Breast epithelium (tissue), 3 donors: ENCODE measurements at regions not wholly inside any gene's neighbourhood (a gene's known extent, or its start where the extent isn't known, plus 50 kb on each side); places are given as distances from the start of the nearest gene placed in this dataset.

Source experiments
- CTCF ChIP-seq, 3 donors: fragments of 450-650 bp; IDR thresholded peaks; one replicate each; pipeline ENCODE4 v1.5.1; 2016 to 2017; ENCODE audit warnings: antibody characterized with exemption in 3 of 3, mild to moderate bottlenecking in 3 of 3, moderate library complexity in 3 of 3
- POLR2A ChIP-seq: fragments of 450-650 bp; IDR thresholded peaks from one replicate; pipeline ENCODE4 v1.6.1; 2016; ENCODE audit warnings: antibody characterized with exemption, mild to moderate bottlenecking, moderate library complexity
- POLR2AphosphoS5 ChIP-seq, 3 donors: sonication (generic); formaldehyde crosslinking; IDR thresholded peaks; one replicate each; pipeline ENCODE4 v1.6.1; 2017; ENCODE audit warnings: antibody characterized with exemption in 3 of 3

- TF ChIP-seq POLR2A (no peak), CTCF (IDR thresholded peaks at IDR 0.05) (no peak), POLR2AphosphoS5 (IDR thresholded peaks at IDR 0.05) (no peak)
Observed at GRCh38 chr5:117347280-117347679, 772.7 kb upstream of the SEMA6A start.
